Natural killer cell (primary cell): ENCODE measurements at regions not wholly inside any gene's neighbourhood (a gene's known extent, or its start where the extent isn't known, plus 50 kb on each side); places are given as distances from the start of the nearest gene placed in this dataset.

ENCODE experiments used
- ATAC-seq, 3 donors: fragments of 150-1000 bp in 2 of 3; fragments of 200-7000 bp in 1 of 3; cut with Tn5 transposase; 1 replicate in 1 of 3; 2 replicates in 2 of 3; pipeline ENCODE4 v1.10.0; 2021; ENCODE audit warnings: mild to moderate bottlenecking in 2 of 3, moderate library complexity in 2 of 3
- DNase-seq, 2 donors: peaks; one replicate each; pipeline versions ENCODE4 v3.0.0 to v3.0.0-alpha.2; 2013 to 2021; ENCODE audit warnings: mixed read lengths in 1 of 2
- H3K27ac ChIP-seq: one replicate; pipeline ENCODE4 v1.5.1; 2013; ENCODE audit warnings: mild to moderate bottlenecking, low read length
- H3K27me3 ChIP-seq: one replicate; pipeline ENCODE4 v1.6.1; 2013; ENCODE audit warnings: low read length; ENCODE audit not compliant: control insufficient read depth, insufficient read depth
- H3K36me3 ChIP-seq: one replicate; pipeline ENCODE4 v1.6.1; 2013; ENCODE audit warnings: low read length; ENCODE audit not compliant: control insufficient read depth, insufficient read depth
- H3K4me1 ChIP-seq: one replicate; pipeline ENCODE4 v1.6.1; 2013; ENCODE audit warnings: low read length; ENCODE audit not compliant: control insufficient read depth, insufficient read depth
- H3K4me3 ChIP-seq: one replicate; pipeline ENCODE4 v1.5.1; 2013; ENCODE audit warnings: low read length
- H3K9me3 ChIP-seq: one replicate; pipeline ENCODE4 v1.6.1; 2013; ENCODE audit warnings: low read length; ENCODE audit not compliant: control insufficient read depth, insufficient read depth
- H3K27ac Mint-ChIP-seq, 2 donors: one replicate each; pipeline ENCODE4 v1.8.0; 2022; ENCODE audit warnings: mild to moderate bottlenecking in 2 of 2, mixed read lengths in 2 of 2, moderate library complexity in 1 of 2
- H3K27me3 Mint-ChIP-seq, 2 donors: one replicate each; pipeline ENCODE4 v1.8.0; 2022; ENCODE audit warnings: low read depth in 2 of 2, mixed read lengths in 2 of 2
- H3K36me3 Mint-ChIP-seq: one replicate; pipeline ENCODE4 v1.8.0; 2022; ENCODE audit warnings: mixed read lengths
- H3K4me1 Mint-ChIP-seq, 2 donors: one replicate each; pipeline ENCODE4 v1.8.0; 2022; ENCODE audit warnings: mixed read lengths in 2 of 2
- H3K4me3 Mint-ChIP-seq: one replicate; pipeline ENCODE4 v1.8.0; 2022; ENCODE audit warnings: mild to moderate bottlenecking, moderate library complexity, mixed read lengths
- H3K9me3 Mint-ChIP-seq, 2 donors: one replicate each; pipeline ENCODE4 v1.8.0; 2022; ENCODE audit warnings: mixed read lengths in 2 of 2
- CTCF ChIP-seq: fragments of 200-600 bp; IDR thresholded peaks from one replicate; pipeline ENCODE4 v1.8.0; 2022; ENCODE audit warnings: antibody characterized with exemption
- WGBS: methylation state at CpG from one replicate; pipeline ENCODE4 v1.1.7; 2013; ENCODE audit warnings: missing lambda C conversion rate; ENCODE audit not compliant: insufficient coverage; 5-methylcytosine and 5-hydroxymethylcytosine counted together
- intact Hi-C: fragments of 100-400 bp; cut with micrococcal nuclease; formaldehyde crosslinking; loops from one replicate; pipeline ENCODE4 v1.14.2; 2022

- no peak for ATAC-seq
These were observed 157.3 kb upstream of the NPVF start for GRCh38 chr7:25385506-25386136.

GRCh38 chr7:25386311-25386744 is 158.0 kb upstream of the NPVF start:
- Histone ChIP-seq H3K4me1 (no peaks in the 10 kb centered on the region), H3K27ac (no peak overlapping the region), H3K36me3 (no peaks in the 10 kb centered on the region), H3K27me3 (no peaks in the 10 kb centered on the region), H3K9me3 (no peaks in the 10 kb centered on the region), H3K4me3 (no peak overlapping the region)
- H3K4me3 Mint-ChIP-seq, result no peak overlapping the region
- TF ChIP-seq CTCF, result no peak
- no peak for ATAC-seq
- H3K9me3 Mint-ChIP-seq, result no peaks in the 10 kb centered on the region
- WGBS, result 91% methylated on average over 6 of the region's 6 CpGs
- peaks cover 18 to 21% of the 10 kb centered on the region in 2 donors for H3K27me3 Mint-ChIP-seq
- no peaks in the 10 kb centered on the region for H3K4me1 Mint-ChIP-seq
- no peaks in the 10 kb centered on the region for H3K36me3 Mint-ChIP-seq
- DNase-seq, result no peak
- H3K27ac Mint-ChIP-seq, result no peak overlapping the region
- intact Hi-C loops, result loop anchor here (5.0 kb wide), 1 partner anchor 124 kb away; no protein-coding TSS in a partner anchor

More at GRCh38 chr7:25385506-25386136, 157.3 kb upstream of the NPVF start:
- intact Hi-C loops, result loop anchor here (5.0 kb wide), 1 partner anchor 123 kb away; no protein-coding TSS in a partner anchor
- peaks cover 18 to 20% of the 10 kb centered on the region in 2 donors for H3K27me3 Mint-ChIP-seq
- H3K9me3 Mint-ChIP-seq, result no peaks in the 10 kb centered on the region
- no peaks in the 10 kb centered on the region for H3K36me3 ChIP-seq
- H3K4me1 ChIP-seq, result no peaks in the 10 kb centered on the region
- H3K27me3 ChIP-seq, result no peaks in the 10 kb centered on the region
- no peak for DNase-seq
- no peak overlapping the region for H3K4me3 Mint-ChIP-seq
- H3K4me3 ChIP-seq, result no peak overlapping the region
- no peak for TF ChIP-seq CTCF
- no peak overlapping the region for H3K27ac Mint-ChIP-seq
- no peaks in the 10 kb centered on the region for H3K9me3 ChIP-seq
- 83% methylated on average over 10 of the region's 10 CpGs for WGBS
- no peaks in the 10 kb centered on the region for H3K36me3 Mint-ChIP-seq
- H3K4me1 Mint-ChIP-seq, result no peaks in the 10 kb centered on the region
- no peak overlapping the region for H3K27ac ChIP-seq

GRCh38 chr7:25388681-25389080 is 160.4 kb upstream of the NPVF start:
- no peak for TF ChIP-seq CTCF
- H3K27me3 Mint-ChIP-seq, result peaks cover 12 to 24% of the 10 kb centered on the region in 2 donors
- no peak for ATAC-seq

More at GRCh38 chr7:25388681-25389080, 160.4 kb upstream of the NPVF start:
- no peak overlapping the region for H3K27ac ChIP-seq
- H3K4me1 ChIP-seq, result no peaks in the 10 kb centered on the region
- no peak overlapping the region for H3K27ac Mint-ChIP-seq
- H3K4me3 Mint-ChIP-seq, result no peak overlapping the region
- DNase-seq, result no peak
- H3K36me3 Mint-ChIP-seq, result no peaks in the 10 kb centered on the region
- intact Hi-C loops, result loop anchor here (5.0 kb wide), 1 partner anchor 126 kb away; no protein-coding TSS in a partner anchor
- H3K4me1 Mint-ChIP-seq, result no peaks in the 10 kb centered on the region
- H3K9me3 Mint-ChIP-seq, result no peaks in the 10 kb centered on the region
- no peaks in the 10 kb centered on the region for H3K27me3 ChIP-seq
- 61% methylated on average over 2 of the region's 2 CpGs for WGBS
- no peak overlapping the region for H3K4me3 ChIP-seq
- H3K9me3 ChIP-seq, result no peaks in the 10 kb centered on the region
- H3K36me3 ChIP-seq, result no peaks in the 10 kb centered on the region
